WTC11 (cell line): ENCODE measurements at regions not wholly inside any gene's neighbourhood (a gene's known extent, or its start where the extent isn't known, plus 50 kb on each side); places are given as distances from the start of the nearest gene placed in this dataset.

Experiments
- ATAC-seq: fragments of 200-7000 bp; cut with Tn5 transposase; 2 replicates; pipeline ENCODE4 v1.10.0; 2021; ENCODE audit warnings: mild to moderate bottlenecking, moderate library complexity
- CTCF ChIA-PET: fragments of 300-600 bp; sonication (Branson Sonifier 250); formaldehyde crosslinking; loops from one replicate; lab custom pipeline; 2021; ENCODE audit warnings: antibody characterized with exemption; lab: Charles Lee
- POLR2A ChIA-PET: fragments of 350-600 bp; sonication (Branson Sonifier 250); formaldehyde crosslinking; loops from one replicate; lab custom pipeline; 2021; ENCODE audit warnings: antibody characterized with exemption; lab: Charles Lee
- DNase-seq: peaks from one replicate; pipeline ENCODE4 v3.0.0; 2021; ENCODE audit warnings: low spot score
- H3K27ac Mint-ChIP-seq: 2 replicates; pipeline ENCODE4 v1.8.0; 2021; ENCODE audit warnings: mixed read lengths
- H3K27me3 Mint-ChIP-seq: 2 replicates; pipeline ENCODE4 v1.8.0; 2021; ENCODE audit warnings: low read depth, mild to moderate bottlenecking, moderate library complexity, mixed read lengths
- H3K36me3 Mint-ChIP-seq: 2 replicates; pipeline ENCODE4 v1.8.0; 2021; ENCODE audit warnings: mixed read lengths
- H3K4me1 Mint-ChIP-seq: 2 replicates; pipeline ENCODE4 v1.8.0; 2022; ENCODE audit warnings: mixed read lengths
- H3K4me3 Mint-ChIP-seq: 2 replicates; pipeline ENCODE4 v1.8.0; 2021; ENCODE audit warnings: mild to moderate bottlenecking, moderate library complexity, mixed read lengths
- H3K9me3 Mint-ChIP-seq: 2 replicates; pipeline ENCODE4 v1.8.0; 2021; ENCODE audit warnings: mixed read lengths
- CBFB ChIP-seq: sonication (generic); formaldehyde crosslinking; IDR thresholded peaks from 2 replicates; pipeline ENCODE4 v1.8.1; 2022; ENCODE audit warnings: mild to moderate bottlenecking, low read depth, missing genetic modification reagents
- CREM ChIP-seq: sonication (generic); formaldehyde crosslinking; IDR thresholded peaks from 2 replicates; pipeline ENCODE4 v1.8.1; 2022; ENCODE audit warnings: mild to moderate bottlenecking, missing genetic modification reagents, moderate library complexity
- ETV6 ChIP-seq: sonication (generic); formaldehyde crosslinking; IDR thresholded peaks from 2 replicates; pipeline ENCODE4 v1.8.1; 2022; ENCODE audit warnings: mild to moderate bottlenecking, missing genetic modification reagents
- FOXP1 ChIP-seq: sonication (generic); formaldehyde crosslinking; IDR thresholded peaks from 2 replicates; pipeline ENCODE4 v1.8.0; 2022; ENCODE audit warnings: missing genetic modification reagents, mild to moderate bottlenecking, moderate library complexity, borderline replicate concordance
- GTF2I ChIP-seq: fragments of 250-450 bp; sonication (Bioruptor Pico); conservative IDR thresholded peaks from 2 replicates; pipeline ENCODE4 v1.4.0; 2021; ENCODE audit warnings: mild to moderate bottlenecking
- HMGA2 ChIP-seq: fragments of 250-450 bp; sonication (Bioruptor Pico); IDR thresholded peaks from 2 replicates; pipeline ENCODE4 v1.4.0; 2021; ENCODE audit warnings: mild to moderate bottlenecking, moderate library complexity
- IRF2 ChIP-seq: sonication (generic); formaldehyde crosslinking; IDR thresholded peaks from 2 replicates; pipeline ENCODE4 v1.8.0; 2022; ENCODE audit warnings: low read depth, missing genetic modification reagents, borderline replicate concordance
- JAZF1 ChIP-seq: fragments of 250-450 bp; sonication (Bioruptor Pico); IDR thresholded peaks from 2 replicates; pipeline ENCODE4 v1.9.0; 2021; ENCODE audit warnings: moderate library complexity, mild to moderate bottlenecking, inconsistent platforms
- NFE2L1 ChIP-seq: sonication (generic); formaldehyde crosslinking; IDR thresholded peaks from 2 replicates; pipeline ENCODE4 v1.8.1; 2023; ENCODE audit warnings: missing genetic modification reagents
- NFYB ChIP-seq: sonication (generic); formaldehyde crosslinking; conservative IDR thresholded peaks from 2 replicates; pipeline ENCODE4 v1.8.0; 2022; ENCODE audit warnings: low read depth, missing genetic modification reagents
- PRRX2 ChIP-seq: fragments of 250-450 bp; sonication (Bioruptor Pico); IDR thresholded peaks from 2 replicates; pipeline ENCODE4 v1.8.0; 2021; ENCODE audit warnings: mild to moderate bottlenecking
- RELA ChIP-seq: sonication (generic); formaldehyde crosslinking; IDR thresholded peaks from 2 replicates; pipeline ENCODE4 v1.8.1; 2022; ENCODE audit warnings: missing genetic modification reagents, mild to moderate bottlenecking, borderline replicate concordance
- SMAD4 ChIP-seq: sonication (generic); formaldehyde crosslinking; IDR thresholded peaks from 2 replicates; pipeline ENCODE4 v1.8.0; 2022; ENCODE audit warnings: mild to moderate bottlenecking, missing genetic modification reagents
- SOX15 ChIP-seq: fragments of 250-450 bp; sonication (Bioruptor Pico); IDR thresholded peaks from 2 replicates; pipeline ENCODE4 v1.9.0; 2021; ENCODE audit warnings: mild to moderate bottlenecking
- TCF7 ChIP-seq: sonication (generic); formaldehyde crosslinking; IDR thresholded peaks from 2 replicates; pipeline ENCODE4 v1.8.0; 2022; ENCODE audit warnings: mild to moderate bottlenecking, low read depth, missing genetic modification reagents, moderate library complexity
- ZNF121 ChIP-seq: sonication (generic); formaldehyde crosslinking; IDR thresholded peaks from 2 replicates; pipeline ENCODE4 v1.8.0; 2023; ENCODE audit warnings: missing genetic modification reagents
- ZNF138 ChIP-seq: sonication (generic); formaldehyde crosslinking; conservative IDR thresholded peaks from 2 replicates; pipeline ENCODE4 v1.8.1; 2022; ENCODE audit warnings: mild to moderate bottlenecking, moderate library complexity, missing genetic modification reagents
- TF ChIP-seq, protein P1 (sequence below): sonication (generic); formaldehyde crosslinking; IDR thresholded peaks from 2 replicates; pipeline ENCODE4 v1.8.1; 2022; ENCODE audit warnings: mild to moderate bottlenecking, missing genetic modification reagents, moderate library complexity, borderline replicate concordance
- TF ChIP-seq, protein P2 (sequence below): sonication (generic); formaldehyde crosslinking; IDR thresholded peaks from 2 replicates; pipeline ENCODE4 v1.8.0; 2023; ENCODE audit warnings: mild to moderate bottlenecking, missing genetic modification reagents
- TF ChIP-seq, protein P3 (sequence below): sonication (generic); formaldehyde crosslinking; IDR thresholded peaks from 2 replicates; pipeline ENCODE4 v1.8.1; 2023; ENCODE audit warnings: mild to moderate bottlenecking, missing genetic modification reagents
- TF ChIP-seq, protein P4 (sequence below): fragments of 250-450 bp; sonication (Bioruptor Pico); IDR thresholded peaks from 2 replicates; pipeline ENCODE4 v1.9.0; 2021; ENCODE audit warnings: mild to moderate bottlenecking
- TF ChIP-seq, protein P5 (sequence below): sonication (generic); formaldehyde crosslinking; IDR thresholded peaks from 2 replicates; pipeline ENCODE4 v1.8.0; 2023; ENCODE audit warnings: missing genetic modification reagents
- TF ChIP-seq, protein P6 (sequence below): fragments of 200-600 bp; IDR thresholded peaks from 2 replicates; pipeline ENCODE4 v1.8.0; 2022; ENCODE audit warnings: antibody characterized with exemption

DNA sequence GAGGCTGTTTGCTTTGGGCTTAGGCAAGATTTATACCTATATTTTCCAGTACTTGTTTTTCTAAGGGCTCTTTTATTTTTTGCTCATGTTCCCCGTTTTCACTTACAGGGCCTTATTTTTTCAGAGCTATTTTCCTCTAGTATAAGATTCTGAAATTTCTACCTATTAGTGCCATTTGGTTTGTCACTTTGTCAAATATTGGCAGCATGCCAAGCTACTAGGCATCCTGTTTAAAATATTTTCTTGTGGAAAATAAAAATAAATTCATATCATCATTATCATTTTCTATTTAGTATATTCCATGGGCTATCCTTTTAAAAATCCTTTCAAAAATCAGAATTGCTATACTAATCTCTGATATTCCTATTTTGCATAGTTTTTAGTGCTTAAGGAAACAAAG lies 64.8 kb upstream of the CHST9 start:
- Mint-ChIP-seq H3K4me1 (peaks cover 8% of the 10 kb centered on the region; the same call in 1 of the 2 replicates), H3K27me3 (no peaks in the 10 kb centered on the region), H3K9me3 (peaks cover under 1% of the 10 kb centered on the region; the same call in 1 of the 2 replicates), H3K4me3 (no peak overlapping the region), H3K27ac (no peak overlapping the region), H3K36me3 (0 out of 2 replicates have a peak, but pooled peaks cover 3% of the 10 kb centered on the region)
- TF ChIP-seq ZNF138 (CRISPR knock-in tag) (no peak), JAZF1 (CRISPR knock-in tag) (no peak), PRRX2 (CRISPR knock-in tag) (no peak), NFYB (CRISPR knock-in tag) (no peak), SOX15 (CRISPR knock-in tag) (no peak), IRF2 (CRISPR knock-in tag) (no peak), NFE2L1 (CRISPR knock-in tag) (no peak), ETV6 (CRISPR knock-in tag) (no peak), RELA (no peak), GTF2I (CRISPR knock-in tag) (no peak), ZNF121 (CRISPR knock-in tag) (no peak)
- TF ChIP-seq, protein P1, sequence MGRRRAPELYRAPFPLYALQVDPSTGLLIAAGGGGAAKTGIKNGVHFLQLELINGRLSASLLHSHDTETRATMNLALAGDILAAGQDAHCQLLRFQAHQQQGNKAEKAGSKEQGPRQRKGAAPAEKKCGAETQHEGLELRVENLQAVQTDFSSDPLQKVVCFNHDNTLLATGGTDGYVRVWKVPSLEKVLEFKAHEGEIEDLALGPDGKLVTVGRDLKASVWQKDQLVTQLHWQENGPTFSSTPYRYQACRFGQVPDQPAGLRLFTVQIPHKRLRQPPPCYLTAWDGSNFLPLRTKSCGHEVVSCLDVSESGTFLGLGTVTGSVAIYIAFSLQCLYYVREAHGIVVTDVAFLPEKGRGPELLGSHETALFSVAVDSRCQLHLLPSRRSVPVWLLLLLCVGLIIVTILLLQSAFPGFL (CRISPR knock-in tag) = no peak
- TF ChIP-seq, protein P2, sequence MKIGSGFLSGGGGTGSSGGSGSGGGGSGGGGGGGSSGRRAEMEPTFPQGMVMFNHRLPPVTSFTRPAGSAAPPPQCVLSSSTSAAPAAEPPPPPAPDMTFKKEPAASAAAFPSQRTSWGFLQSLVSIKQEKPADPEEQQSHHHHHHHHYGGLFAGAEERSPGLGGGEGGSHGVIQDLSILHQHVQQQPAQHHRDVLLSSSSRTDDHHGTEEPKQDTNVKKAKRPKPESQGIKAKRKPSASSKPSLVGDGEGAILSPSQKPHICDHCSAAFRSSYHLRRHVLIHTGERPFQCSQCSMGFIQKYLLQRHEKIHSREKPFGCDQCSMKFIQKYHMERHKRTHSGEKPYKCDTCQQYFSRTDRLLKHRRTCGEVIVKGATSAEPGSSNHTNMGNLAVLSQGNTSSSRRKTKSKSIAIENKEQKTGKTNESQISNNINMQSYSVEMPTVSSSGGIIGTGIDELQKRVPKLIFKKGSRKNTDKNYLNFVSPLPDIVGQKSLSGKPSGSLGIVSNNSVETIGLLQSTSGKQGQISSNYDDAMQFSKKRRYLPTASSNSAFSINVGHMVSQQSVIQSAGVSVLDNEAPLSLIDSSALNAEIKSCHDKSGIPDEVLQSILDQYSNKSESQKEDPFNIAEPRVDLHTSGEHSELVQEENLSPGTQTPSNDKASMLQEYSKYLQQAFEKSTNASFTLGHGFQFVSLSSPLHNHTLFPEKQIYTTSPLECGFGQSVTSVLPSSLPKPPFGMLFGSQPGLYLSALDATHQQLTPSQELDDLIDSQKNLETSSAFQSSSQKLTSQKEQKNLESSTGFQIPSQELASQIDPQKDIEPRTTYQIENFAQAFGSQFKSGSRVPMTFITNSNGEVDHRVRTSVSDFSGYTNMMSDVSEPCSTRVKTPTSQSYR (CRISPR knock-in tag) = no peak
- TF ChIP-seq, protein P3, sequence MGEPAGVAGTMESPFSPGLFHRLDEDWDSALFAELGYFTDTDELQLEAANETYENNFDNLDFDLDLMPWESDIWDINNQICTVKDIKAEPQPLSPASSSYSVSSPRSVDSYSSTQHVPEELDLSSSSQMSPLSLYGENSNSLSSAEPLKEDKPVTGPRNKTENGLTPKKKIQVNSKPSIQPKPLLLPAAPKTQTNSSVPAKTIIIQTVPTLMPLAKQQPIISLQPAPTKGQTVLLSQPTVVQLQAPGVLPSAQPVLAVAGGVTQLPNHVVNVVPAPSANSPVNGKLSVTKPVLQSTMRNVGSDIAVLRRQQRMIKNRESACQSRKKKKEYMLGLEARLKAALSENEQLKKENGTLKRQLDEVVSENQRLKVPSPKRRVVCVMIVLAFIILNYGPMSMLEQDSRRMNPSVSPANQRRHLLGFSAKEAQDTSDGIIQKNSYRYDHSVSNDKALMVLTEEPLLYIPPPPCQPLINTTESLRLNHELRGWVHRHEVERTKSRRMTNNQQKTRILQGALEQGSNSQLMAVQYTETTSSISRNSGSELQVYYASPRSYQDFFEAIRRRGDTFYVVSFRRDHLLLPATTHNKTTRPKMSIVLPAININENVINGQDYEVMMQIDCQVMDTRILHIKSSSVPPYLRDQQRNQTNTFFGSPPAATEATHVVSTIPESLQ (CRISPR knock-in tag) = no peak
- DNase-seq (no peak), ATAC-seq (no peak)
- ChIA-PET CTCF (interaction anchor here (0.6 kb wide), 1 partner anchor 93 kb away, joined by 3 read pairs; no protein-coding TSS in a partner anchor), POLR2A (no interaction called here)

DNA sequence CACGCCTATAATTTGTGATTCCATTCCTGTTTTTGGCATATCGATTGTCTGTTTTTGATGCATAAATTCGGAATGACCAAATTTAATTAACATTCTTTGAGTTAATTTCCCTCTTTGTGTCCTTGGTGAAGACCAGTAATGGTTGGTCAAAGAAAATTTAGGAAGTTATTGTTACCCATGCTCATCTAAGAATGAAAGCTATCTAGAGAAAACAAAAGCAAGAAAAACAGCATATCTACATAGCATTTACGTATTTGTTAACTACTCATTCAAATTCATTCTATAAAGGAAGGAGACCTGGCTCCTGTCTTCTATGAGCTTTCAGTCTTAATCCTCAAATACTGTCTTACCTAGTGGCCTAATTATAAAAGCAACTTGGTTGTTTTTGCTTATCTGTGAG lies 59.2 kb upstream of the CHST9 start:
- Mint-ChIP-seq H3K4me1 (peaks cover 29% of the 10 kb centered on the region), H3K27ac (peak overlapping the region; percentile 66; the same call in 1 of the 2 replicates), H3K36me3 (peaks cover 11% of the 10 kb centered on the region; the same call in 1 of the 2 replicates), H3K4me3 (no peak overlapping the region), H3K9me3 (peaks cover 8% of the 10 kb centered on the region), H3K27me3 (no peaks in the 10 kb centered on the region)
- no peak for ATAC-seq
- TF ChIP-seq CREM (CRISPR knock-in tag) = no peak
- TF ChIP-seq, protein P4, sequence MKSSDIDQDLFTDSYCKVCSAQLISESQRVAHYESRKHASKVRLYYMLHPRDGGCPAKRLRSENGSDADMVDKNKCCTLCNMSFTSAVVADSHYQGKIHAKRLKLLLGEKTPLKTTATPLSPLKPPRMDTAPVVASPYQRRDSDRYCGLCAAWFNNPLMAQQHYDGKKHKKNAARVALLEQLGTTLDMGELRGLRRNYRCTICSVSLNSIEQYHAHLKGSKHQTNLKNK = no peak
- no peak for TF ChIP-seq CBFB (CRISPR knock-in tag)
- TF ChIP-seq, protein P1 (CRISPR knock-in tag) = no peak
- no peak for TF ChIP-seq FOXP1
- no peak for TF ChIP-seq SMAD4 (CRISPR knock-in tag)
- no peak for TF ChIP-seq HMGA2 (CRISPR knock-in tag)
- TF ChIP-seq, protein P5, sequence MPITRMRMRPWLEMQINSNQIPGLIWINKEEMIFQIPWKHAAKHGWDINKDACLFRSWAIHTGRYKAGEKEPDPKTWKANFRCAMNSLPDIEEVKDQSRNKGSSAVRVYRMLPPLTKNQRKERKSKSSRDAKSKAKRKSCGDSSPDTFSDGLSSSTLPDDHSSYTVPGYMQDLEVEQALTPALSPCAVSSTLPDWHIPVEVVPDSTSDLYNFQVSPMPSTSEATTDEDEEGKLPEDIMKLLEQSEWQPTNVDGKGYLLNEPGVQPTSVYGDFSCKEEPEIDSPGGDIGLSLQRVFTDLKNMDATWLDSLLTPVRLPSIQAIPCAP (CRISPR knock-in tag) = no peak
- TF ChIP-seq, protein P6, sequence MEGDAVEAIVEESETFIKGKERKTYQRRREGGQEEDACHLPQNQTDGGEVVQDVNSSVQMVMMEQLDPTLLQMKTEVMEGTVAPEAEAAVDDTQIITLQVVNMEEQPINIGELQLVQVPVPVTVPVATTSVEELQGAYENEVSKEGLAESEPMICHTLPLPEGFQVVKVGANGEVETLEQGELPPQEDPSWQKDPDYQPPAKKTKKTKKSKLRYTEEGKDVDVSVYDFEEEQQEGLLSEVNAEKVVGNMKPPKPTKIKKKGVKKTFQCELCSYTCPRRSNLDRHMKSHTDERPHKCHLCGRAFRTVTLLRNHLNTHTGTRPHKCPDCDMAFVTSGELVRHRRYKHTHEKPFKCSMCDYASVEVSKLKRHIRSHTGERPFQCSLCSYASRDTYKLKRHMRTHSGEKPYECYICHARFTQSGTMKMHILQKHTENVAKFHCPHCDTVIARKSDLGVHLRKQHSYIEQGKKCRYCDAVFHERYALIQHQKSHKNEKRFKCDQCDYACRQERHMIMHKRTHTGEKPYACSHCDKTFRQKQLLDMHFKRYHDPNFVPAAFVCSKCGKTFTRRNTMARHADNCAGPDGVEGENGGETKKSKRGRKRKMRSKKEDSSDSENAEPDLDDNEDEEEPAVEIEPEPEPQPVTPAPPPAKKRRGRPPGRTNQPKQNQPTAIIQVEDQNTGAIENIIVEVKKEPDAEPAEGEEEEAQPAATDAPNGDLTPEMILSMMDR = no peak
- no peak for TF ChIP-seq TCF7 (CRISPR knock-in tag)
- ChIA-PET CTCF (interaction anchor here (1.0 kb wide), 1 partner anchor 10 kb away, joined by 4 read pairs; no protein-coding TSS in a partner anchor), POLR2A (no interaction called here)
- no peak for DNase-seq
